HepG2 (cell line): ENCODE measurements at regions not wholly inside any gene's neighbourhood (a gene's known extent, or its start where the extent isn't known, plus 50 kb on each side); places are given as distances from the start of the nearest gene placed in this dataset.

ENCODE experiments used
- ATAC-seq: fragments of 200-7000 bp; cut with Tn5 transposase; 3 replicates; pipeline ENCODE4 v1.9.1; 2020; ENCODE audit warnings: mild to moderate bottlenecking, moderate library complexity
- BruUV-seq: library from RNA; stranded (reverse); fragments of 400-500 nt; replicated peaks from 2 replicates; lab custom pipeline; 2021; lab: Mats Ljungman, UMichigan
- CTCF ChIA-PET: fragments of 300-600 bp; formaldehyde crosslinking; extraction: SDS; loops from one replicate; lab custom pipeline; 2021; ENCODE audit warnings: low total read pairs, inconsistent platforms, low intra/inter-chr PET ratio; lab: Yijun Ruan, JAX
- POLR2A ChIA-PET: fragments of 350-600 bp; sonication (Branson Sonifier 250); formaldehyde crosslinking; loops from one replicate; lab custom pipeline; 2020; ENCODE audit warnings: antibody characterized with exemption, inconsistent platforms; lab: Yijun Ruan, JAX
- DNase-seq: peaks from one replicate; pipeline ENCODE4 v3.0.0-alpha.2; 2015; ENCODE audit warnings: low spot score
- FAIRE-seq: peaks from 3 replicates; lab custom pipeline; 2011; peaks lifted over from hg19 to GRCh38; lab: Jason Lieb, UNC
- H2AFZ ChIP-seq: one replicate; pipeline ENCODE4 v1.6.1; 2011; ENCODE audit warnings: low read length, inconsistent platforms
- H3K27ac ChIP-seq: fragments of 300-600 bp; 3 replicates; pipeline ENCODE4 v1.8.0; 2011; ENCODE audit warnings: mixed run types, mild to moderate bottlenecking, mixed read lengths, low read length, inconsistent platforms; ENCODE audit not compliant: insufficient read depth; ENCODE audit errors: extremely low read length
- H3K27me3 ChIP-seq, 2 experiments: fragments of 200-600 bp in 1 of 2; 2 replicates in 1 of 2; 3 replicates in 1 of 2; pipeline versions ENCODE4 v1.6.0 to v1.8.0; 2011; ENCODE audit warnings: low read length in 2 of 2, mild to moderate bottlenecking in 2 of 2, moderate library complexity in 2 of 2, inconsistent platforms in 1 of 2; ENCODE audit not compliant: insufficient read depth in 2 of 2, control insufficient read depth in 1 of 2
- H3K36me3 ChIP-seq, 2 experiments: fragments of 200-600 bp in 1 of 2; replicated peaks in 1 of 2; 2 replicates in 1 of 2; 3 replicates in 1 of 2; pipeline versions ENCODE4 v1.5.1 to v1.8.0; 2011; ENCODE audit warnings: low read length in 2 of 2, inconsistent platforms in 1 of 2; ENCODE audit not compliant: insufficient read depth in 2 of 2, control insufficient read depth in 1 of 2
- H3K4me1 ChIP-seq: 2 replicates; pipeline ENCODE4 v1.5.1; 2012; ENCODE audit warnings: low read length, inconsistent platforms; ENCODE audit not compliant: insufficient read depth
- H3K4me2 ChIP-seq: 2 replicates; pipeline ENCODE4 v1.6.0; 2011; ENCODE audit warnings: low read depth, low read length, inconsistent platforms
- H3K4me3 ChIP-seq, 3 experiments: fragments of 200-600 bp in 1 of 3; sonication (generic), shearing (Covaris generic) in 1 of 3; replicated peaks in 1 of 3; 2 replicates each; pipeline ENCODE4 v1.5.1; 2011 to 2016; ENCODE audit warnings: low read length in 3 of 3, inconsistent platforms in 2 of 3, low read depth in 2 of 3, mild to moderate bottlenecking in 2 of 3, control low read depth in 1 of 3, mixed read lengths in 1 of 3; ENCODE audit not compliant: insufficient read depth in 1 of 3
- H3K79me2 ChIP-seq: one replicate; pipeline ENCODE4 v1.6.1; 2011; ENCODE audit warnings: low read length, inconsistent platforms; ENCODE audit not compliant: insufficient read depth
- H3K9ac ChIP-seq: 2 replicates; pipeline ENCODE4 v1.6.0; 2011; ENCODE audit warnings: mild to moderate bottlenecking, low read depth, low read length, inconsistent platforms; ENCODE audit not compliant: insufficient read depth
- H3K9me3 ChIP-seq: 2 replicates; pipeline ENCODE4 v1.5.1; 2012; ENCODE audit warnings: mild to moderate bottlenecking, low read length
- H4K20me1 ChIP-seq: 2 replicates; pipeline ENCODE4 v1.6.0; 2011; ENCODE audit warnings: inconsistent platforms, mild to moderate bottlenecking, low read length, moderate library complexity; ENCODE audit not compliant: insufficient read depth
- ATM ChIP-seq: fragments of 450-650 bp; IDR thresholded peaks from 2 replicates; pipeline ENCODE4 v1.7.1; 2017; ENCODE audit warnings: mild to moderate bottlenecking, borderline replicate concordance
- CAMTA2 ChIP-seq: sonication (generic); formaldehyde crosslinking; IDR thresholded peaks from 2 replicates; pipeline ENCODE4 v1.4.0; 2020; ENCODE audit warnings: mild to moderate bottlenecking, missing genetic modification reagents, borderline replicate concordance
- MXD4 ChIP-seq: IDR thresholded peaks from 2 replicates; pipeline ENCODE4 v1.6.1; 2016; ENCODE audit warnings: mild to moderate bottlenecking, missing biosample characterization, missing genetic modification reagents
- NR2F6 ChIP-seq, 2 experiments: IDR thresholded peaks; 2 replicates each; pipeline ENCODE4 v1.6.1; 2016; ENCODE audit warnings: antibody characterized with exemption in 1 of 2, mild to moderate bottlenecking in 1 of 2
- ZBTB20 ChIP-seq: sonication (generic); formaldehyde crosslinking; IDR thresholded peaks from 2 replicates; pipeline ENCODE4 v1.8.1; 2023; ENCODE audit warnings: missing genetic modification reagents, low read depth, mild to moderate bottlenecking, borderline replicate concordance
- ZNF556 ChIP-seq: sonication (generic); formaldehyde crosslinking; IDR thresholded peaks from 2 replicates; pipeline ENCODE4 v1.4.0; 2020; ENCODE audit warnings: mild to moderate bottlenecking, missing genetic modification reagents, borderline replicate concordance
- ZNF883 ChIP-seq: sonication (generic); formaldehyde crosslinking; IDR thresholded peaks from 2 replicates; pipeline ENCODE4 v1.5.1; 2020; ENCODE audit warnings: mild to moderate bottlenecking, missing genetic modification reagents; ENCODE audit errors: not compliant biosample characterization
- WGBS: methylation state at CpG from one replicate; pipeline ENCODE4 v1.1.6; 2017; ENCODE audit warnings: low lambda C conversion rate; 5-methylcytosine and 5-hydroxymethylcytosine counted together
- in situ Hi-C: cut with HindIII; loops from 2 replicates; pipeline ENCODE4 v1.10.0; 2017; ENCODE audit warnings: low pct_unique_long_range_greater_than_20kb; ENCODE audit not compliant: extremely low pct_ligation_motif_present
- intact Hi-C: fragments of 100-400 bp; cut with micrococcal nuclease; formaldehyde crosslinking; loops from one replicate; pipeline ENCODE4 v1.10.0; 2022; ENCODE audit not compliant: unreplicated experiment
- TF ChIP-seq, protein P1 (sequence below): sonication (generic); formaldehyde crosslinking; IDR thresholded peaks from 2 replicates; pipeline ENCODE4 v1.4.0; 2020; ENCODE audit warnings: missing genetic modification reagents
- TF ChIP-seq, protein P2 (sequence below): sonication (generic); formaldehyde crosslinking; IDR thresholded peaks from 2 replicates; pipeline ENCODE4 v1.4.0; 2020; ENCODE audit warnings: missing genetic modification reagents

DNA sequence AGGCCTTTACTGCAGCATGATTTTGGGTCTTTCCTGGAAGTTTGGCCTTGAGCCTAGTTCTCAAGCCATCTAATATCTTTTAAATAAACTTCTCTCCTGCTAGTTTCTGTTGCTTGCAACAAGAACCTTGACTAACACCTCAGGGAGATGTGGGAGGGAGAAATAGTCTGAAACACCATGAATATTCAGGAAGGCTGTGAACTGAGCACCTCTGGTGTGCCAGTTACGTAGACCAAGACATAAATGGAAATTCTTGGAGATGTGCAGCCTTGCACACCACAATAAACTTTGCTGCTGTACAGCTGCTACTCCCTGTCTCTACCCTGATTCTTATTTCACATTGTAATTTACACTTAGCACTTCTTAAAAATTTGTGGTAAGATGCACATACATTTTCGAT, 86.9 kb upstream of the SPATA13 start (continued):
- TF ChIP-seq ZNF556 (CRISPR knock-in tag): no peak
- TF ChIP-seq, all 625 proteins: peak for 0

DNA sequence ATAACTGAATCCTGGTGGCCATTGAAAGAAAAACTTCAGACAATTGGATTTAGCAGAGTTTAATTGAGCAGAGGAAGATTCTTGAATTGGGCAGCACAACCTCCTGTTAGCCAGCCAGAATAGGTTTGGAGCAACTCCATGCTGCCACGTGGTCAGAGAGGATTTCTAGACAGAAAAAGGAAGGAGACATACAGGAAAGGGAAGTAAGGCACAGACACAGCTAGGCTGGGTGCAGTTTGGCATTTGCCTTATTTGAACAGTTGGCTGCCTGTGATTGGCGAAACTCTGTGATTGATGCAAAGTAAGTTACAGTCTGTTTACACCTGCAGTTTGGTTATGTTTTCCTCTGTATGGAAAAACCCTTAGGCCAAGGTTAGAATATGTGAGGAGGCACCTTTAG, 85.8 kb upstream of the SPATA13 start:
- FAIRE-seq: no peak
- H4K20me1 ChIP-seq: no peaks in the 10 kb centered on the region
- no peak overlapping the region for H3K4me2 ChIP-seq
- no peak for TF ChIP-seq ZBTB20 (CRISPR knock-in tag)
- TF ChIP-seq, protein P1, sequence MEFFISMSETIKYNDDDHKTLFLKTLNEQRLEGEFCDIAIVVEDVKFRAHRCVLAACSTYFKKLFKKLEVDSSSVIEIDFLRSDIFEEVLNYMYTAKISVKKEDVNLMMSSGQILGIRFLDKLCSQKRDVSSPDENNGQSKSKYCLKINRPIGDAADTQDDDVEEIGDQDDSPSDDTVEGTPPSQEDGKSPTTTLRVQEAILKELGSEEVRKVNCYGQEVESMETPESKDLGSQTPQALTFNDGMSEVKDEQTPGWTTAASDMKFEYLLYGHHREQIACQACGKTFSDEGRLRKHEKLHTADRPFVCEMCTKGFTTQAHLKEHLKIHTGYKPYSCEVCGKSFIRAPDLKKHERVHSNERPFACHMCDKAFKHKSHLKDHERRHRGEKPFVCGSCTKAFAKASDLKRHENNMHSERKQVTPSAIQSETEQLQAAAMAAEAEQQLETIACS: no peak
- TF ChIP-seq ZNF883 (CRISPR knock-in tag): no peak
- TF ChIP-seq ATM: no peak
- no peak for TF ChIP-seq NR2F6 (IDR thresholded peaks at IDR 0.05)
- TF ChIP-seq NR2F6 (CRISPR knock-in tag; IDR thresholded peaks at IDR 0.05): no peak
- TF ChIP-seq, protein P2, sequence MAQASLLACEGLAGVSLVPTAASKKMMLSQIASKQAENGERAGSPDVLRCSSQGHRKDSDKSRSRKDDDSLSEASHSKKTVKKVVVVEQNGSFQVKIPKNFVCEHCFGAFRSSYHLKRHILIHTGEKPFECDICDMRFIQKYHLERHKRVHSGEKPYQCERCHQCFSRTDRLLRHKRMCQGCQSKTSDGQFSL: no peak
- no peak for TF ChIP-seq CAMTA2
- TF ChIP-seq MXD4 (CRISPR knock-in tag): no peak
- TF ChIP-seq, all 625 proteins: peak for 0
- peaks cover 0 to 26% of the 10 kb centered on the region in 2 experiments; a peak in 4 of 5 replicates for H3K27me3 ChIP-seq
- no peak overlapping the region for H3K4me3 ChIP-seq
- WGBS: 61% methylated on average over 2 of the region's 2 CpGs
- CTCF ChIA-PET: no interaction called here
- in situ Hi-C loops: no loop called here
- H3K9me3 ChIP-seq: no peaks in the 10 kb centered on the region
- no peak overlapping the region for H3K9ac ChIP-seq
- H2AFZ ChIP-seq: no peak overlapping the region
- no peak overlapping the region for H3K27ac ChIP-seq
- POLR2A ChIA-PET: interaction anchor here (1.7 kb wide), 1 partner anchor 109 kb away, joined by 4 read pairs; no protein-coding TSS in a partner anchor
- DNase-seq (no peak), ATAC-seq (no peak)
- intact Hi-C loops: no loop called here
- BruUV-seq: no TSS peak
- peaks cover 24% of the 10 kb centered on the region for H3K4me1 ChIP-seq
- no peaks in the 10 kb centered on the region for H3K36me3 ChIP-seq
- H3K79me2 ChIP-seq: no peaks in the 10 kb centered on the region
